ENCODE measurements at regions not wholly inside any gene's neighbourhood (a gene's known extent, or its start where the extent isn't known, plus 50 kb on each side); places are given as distances from the start of the nearest gene placed in this dataset.

DNA sequence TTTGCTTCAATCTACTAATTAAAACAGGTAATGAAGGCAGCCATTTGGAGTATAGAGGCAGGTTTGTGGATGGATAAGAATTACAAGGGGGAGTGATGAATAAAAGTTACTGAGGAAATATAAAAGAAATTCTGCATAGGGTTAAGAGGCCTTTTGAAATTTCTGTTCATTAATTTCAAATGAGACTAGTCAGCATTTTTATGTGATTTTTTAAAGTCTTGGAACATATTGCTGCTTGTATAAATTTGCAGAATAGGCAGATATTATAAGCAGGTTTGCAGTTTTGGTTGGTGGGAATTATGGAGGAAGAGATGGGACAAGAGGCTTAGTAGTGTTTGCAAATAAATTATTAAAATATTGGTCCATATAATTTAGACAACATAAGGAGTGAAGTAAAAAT is 750.4 kb upstream of the AGA start:
- intact Hi-C loops (cut with micrococcal nuclease): no loop called here
- H3K36me3 ChIP-seq (ENCODE audit: control insufficient read depth in 1 of 2, insufficient read depth in 2 of 2, low read length in 2 of 2): no peaks in the 10 kb centered on the region
- H2AFZ ChIP-seq (ENCODE audit: low read depth, low read length, poor library complexity, severe bottlenecking): no peak overlapping the region
- ChIA-PET CTCF (no interaction called here), RAD21 (ENCODE audit: low non-redundant PET in 1 of 2, low total read pairs in 2 of 2, uncharacterized antibody in 2 of 2, unreplicated experiment in 2 of 2) (no interaction called here), POLR2A (no interaction called here)
- TF ChIP-seq RAD21 (IDR thresholded peaks at IDR 0.05; ENCODE audit: low read depth) (no peak), EZH2 (IDR thresholded peaks at IDR 0.05) (no peak), SP1 (IDR thresholded peaks at IDR 0.05; ENCODE audit: low read depth) (no peak), JUND (IDR thresholded peaks at IDR 0.05) (no peak), EGR1 (IDR thresholded peaks at IDR 0.05; ENCODE audit: low read depth) (no peak), EZH2phosphoT487 (IDR thresholded peaks at IDR 0.05; ENCODE audit: borderline replicate concordance) (no peak), POLR2AphosphoS5 (IDR thresholded peaks at IDR 0.05; ENCODE audit: low read depth, low read length) (no peak), ELF1 (IDR thresholded peaks at IDR 0.05; ENCODE audit: borderline replicate concordance, low read depth) (no peak), TCF7L2 (IDR thresholded peaks at IDR 0.05; ENCODE audit: borderline replicate concordance, extremely low read depth, insufficient read depth, insufficient read length) (no peak), REST (IDR thresholded peaks at IDR 0.05; ENCODE audit: low read depth) (no peak), SIN3A (IDR thresholded peaks at IDR 0.05; ENCODE audit: low read depth) (no peak), POLR2A (IDR thresholded peaks at IDR 0.05; ENCODE audit: borderline replicate concordance, extremely low read depth, insufficient read depth, insufficient read length) (no peak)
- no peak overlapping the region for H3K27ac ChIP-seq (ENCODE audit: low read depth, low read length)
- H3K4me3 ChIP-seq (replicated peaks in 1 of 2; ENCODE audit: low read depth in 1 of 2, low read length in 2 of 2): no peak overlapping the region
- ATAC-seq (no peak), DNase-seq (ENCODE audit: low read depth, low spot score) (no peak)
- no peak overlapping the region for H3K4me2 ChIP-seq (ENCODE audit: low read length)
- no peaks in the 10 kb centered on the region for H3K79me2 ChIP-seq (ENCODE audit: insufficient read depth, low read length)
- no peaks in the 10 kb centered on the region for H3K4me1 ChIP-seq (ENCODE audit: control insufficient read depth in 1 of 2, insufficient read depth in 2 of 2, low read length in 2 of 2)
- H4K20me1 ChIP-seq (ENCODE audit: insufficient read depth): no peaks in the 10 kb centered on the region
- BruUV-seq (replicated peaks): no TSS peak
- no peaks in the 10 kb centered on the region for H3K27me3 ChIP-seq (ENCODE audit: insufficient read depth, low read length)
- no peaks in the 10 kb centered on the region for H3K9me3 ChIP-seq (ENCODE audit: control insufficient read depth in 1 of 2, insufficient read depth in 1 of 2, low read depth in 1 of 2, low read length in 2 of 2)
- H3K9me2 ChIP-seq (ENCODE audit: insufficient read depth): no peaks in the 10 kb centered on the region; the same call in 1 of the 2 replicates
- H3K9ac ChIP-seq (ENCODE audit: low read length): no peak overlapping the region

Measured in HCT116 (cell line).